Stimulated activated naive CD8-positive, alpha-beta T cell treated with anti-CD3 and anti-CD28 coated beads, Interleukin-15, amount 100 ng/mL, for 72 hours (primary cell): ENCODE measurements at regions not wholly inside any gene's neighbourhood (a gene's known extent, or its start where the extent isn't known, plus 50 kb on each side); places are given as distances from the start of the nearest gene placed in this dataset.

Experiments
- ATAC-seq: fragments of 150-1000 bp; cut with Tn5 transposase; 2 replicates; pipeline ENCODE4 v1.10.0; 2021; ENCODE audit warnings: mild to moderate bottlenecking, moderate library complexity
- DNase-seq, 2 donors: peaks; one replicate each; pipeline ENCODE4 v3.0.0; 2021 to 2022
- H3K27ac Mint-ChIP-seq, 2 donors: one replicate each; pipeline ENCODE4 v1.8.0; 2022; ENCODE audit warnings: mild to moderate bottlenecking in 2 of 2, mixed read lengths in 2 of 2, moderate library complexity in 2 of 2
- H3K27me3 Mint-ChIP-seq: one replicate; pipeline ENCODE4 v1.8.0; 2022; ENCODE audit warnings: mixed read lengths
- H3K4me1 Mint-ChIP-seq: one replicate; pipeline ENCODE4 v1.8.0; 2022; ENCODE audit warnings: mild to moderate bottlenecking, mixed read lengths
- H3K4me3 Mint-ChIP-seq, 2 donors: one replicate each; pipeline ENCODE4 v1.8.0; 2022; ENCODE audit warnings: mild to moderate bottlenecking in 2 of 2, mixed read lengths in 2 of 2, moderate library complexity in 1 of 2
- H3K9me3 Mint-ChIP-seq, 2 donors: one replicate each; pipeline ENCODE4 v1.8.0; 2022; ENCODE audit warnings: mixed read lengths in 2 of 2

- no peak overlapping the region for H3K27ac Mint-ChIP-seq
- H3K9me3 Mint-ChIP-seq: no peaks in the 10 kb centered on the region
- H3K27me3 Mint-ChIP-seq: no peaks in the 10 kb centered on the region
- H3K4me3 Mint-ChIP-seq: no peak overlapping the region
- ATAC-seq: no peak
- peaks cover 43% of the 10 kb centered on the region for H3K4me1 Mint-ChIP-seq
- no peak for DNase-seq
These were observed 111.0 kb downstream of the GYPC start for GRCh38 chr2:126766969-126767296.

DNA sequence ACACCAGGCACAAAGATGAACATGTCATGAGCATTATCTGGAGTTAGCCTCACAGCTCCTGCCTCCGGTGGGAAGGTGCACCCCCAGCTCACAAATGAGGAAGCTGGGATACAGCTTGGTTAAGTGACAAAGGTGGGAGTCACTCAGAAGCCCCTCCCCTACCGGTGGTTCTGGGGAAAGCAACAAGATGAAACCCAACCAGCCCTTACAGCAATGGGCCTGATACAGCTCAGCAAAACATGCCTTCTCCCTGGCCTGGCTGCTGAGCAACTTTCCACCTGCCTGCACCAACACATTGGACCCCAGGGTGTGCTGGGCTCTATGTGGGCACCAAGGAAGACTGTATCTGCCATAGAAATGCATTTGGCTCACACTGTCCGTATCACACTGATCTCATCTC, 113.2 kb downstream of the GYPC start:
- Mint-ChIP-seq H3K4me1 (peaks cover 31% of the 10 kb centered on the region), H3K9me3 (no peaks in the 10 kb centered on the region), H3K27me3 (no peaks in the 10 kb centered on the region), H3K4me3 (no peak overlapping the region), H3K27ac (no peak overlapping the region)
- DNase-seq (no peak), ATAC-seq (no peak)

DNA sequence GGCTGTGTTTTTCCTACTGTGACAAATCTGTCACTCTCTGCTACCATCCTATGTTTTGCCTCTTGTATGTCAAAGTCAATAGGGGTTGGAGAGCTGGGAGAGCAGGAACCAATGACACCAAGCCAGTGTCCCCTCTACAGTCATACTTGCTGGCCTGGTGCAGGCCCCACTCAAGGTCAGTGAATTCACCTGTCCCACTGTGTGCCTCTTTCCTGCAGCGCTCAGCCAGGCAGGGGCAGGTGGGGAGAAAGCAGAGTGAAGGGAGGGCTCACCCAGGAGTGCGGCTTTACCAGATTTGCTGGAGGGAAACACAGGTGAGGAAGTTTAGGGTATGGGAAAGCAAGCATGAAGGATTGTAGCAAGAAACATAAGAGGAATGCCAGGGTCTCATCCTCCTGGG, 114.5 kb downstream of the GYPC start:
- no peak overlapping the region for H3K4me3 Mint-ChIP-seq
- H3K27me3 Mint-ChIP-seq: no peaks in the 10 kb centered on the region
- H3K9me3 Mint-ChIP-seq: no peaks in the 10 kb centered on the region
- no peak for ATAC-seq
- no peak for DNase-seq
- H3K4me1 Mint-ChIP-seq: peaks cover 28% of the 10 kb centered on the region
- no peak overlapping the region for H3K27ac Mint-ChIP-seq

DNA sequence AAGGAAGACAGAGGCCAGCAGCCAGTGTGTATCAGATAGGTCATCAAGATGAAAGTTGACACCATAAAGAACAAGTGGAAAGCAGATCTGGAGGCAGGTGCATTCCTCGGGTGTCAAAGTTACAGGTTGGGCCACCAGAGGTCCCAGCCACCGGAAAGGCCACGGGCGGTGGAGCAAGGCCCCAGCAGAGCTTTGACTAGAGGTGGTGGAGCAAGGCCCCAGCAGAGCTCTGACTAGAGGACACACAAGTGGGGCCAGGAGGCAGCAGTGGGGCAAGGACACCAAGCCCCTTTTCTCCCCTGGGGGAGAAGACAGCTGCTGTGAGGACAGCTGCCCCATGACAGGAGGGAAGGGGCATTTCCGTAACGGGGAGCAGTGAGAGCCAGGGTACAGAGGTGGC, 115.1 kb downstream of the GYPC start:
- Mint-ChIP-seq H3K9me3 (no peaks in the 10 kb centered on the region), H3K27ac (peak overlapping the region in 1 of 2 donors; percentile 5), H3K4me3 (no peak overlapping the region), H3K27me3 (no peaks in the 10 kb centered on the region), H3K4me1 (peaks cover 28% of the 10 kb centered on the region)
- DNase-seq: no peak
- no peak for ATAC-seq

- Mint-ChIP-seq H3K9me3 (no peaks in the 10 kb centered on the region), H3K27me3 (no peaks in the 10 kb centered on the region), H3K4me1 (peaks cover 25% of the 10 kb centered on the region), H3K27ac (no peak overlapping the region), H3K4me3 (no peak overlapping the region)
- DNase-seq (no peak), ATAC-seq (no peak)
These were observed 115.7 kb downstream of the GYPC start for GRCh38 chr2:126771501-126772195.

DNA sequence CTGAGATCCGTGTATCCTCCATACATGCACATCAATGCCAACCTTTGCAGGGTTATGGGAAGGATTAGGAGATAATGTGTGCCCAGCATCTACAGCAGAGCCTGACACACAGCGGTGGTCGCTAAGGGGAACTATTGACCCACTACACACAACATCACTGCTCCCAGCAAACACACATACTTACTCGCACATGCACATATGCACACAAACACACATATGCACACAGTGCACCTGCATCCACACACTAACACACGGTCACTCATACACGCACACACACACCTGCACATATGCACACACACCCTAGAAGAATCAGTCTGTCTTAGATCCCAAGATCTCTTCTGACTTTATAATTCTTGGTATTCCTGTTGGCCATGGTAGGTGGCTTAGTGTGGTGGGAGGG, 118.3 kb downstream of the GYPC start:
- H3K27me3 Mint-ChIP-seq: no peaks in the 10 kb centered on the region
- H3K9me3 Mint-ChIP-seq: no peaks in the 10 kb centered on the region
- H3K4me1 Mint-ChIP-seq: peaks cover 25% of the 10 kb centered on the region
- H3K4me3 Mint-ChIP-seq: no peak overlapping the region
- no peak for ATAC-seq
- DNase-seq: no peak
- H3K27ac Mint-ChIP-seq: no peak overlapping the region

GRCh38 chr2:126774761-126775160, 118.8 kb downstream of the GYPC start:
- no peak overlapping the region for H3K4me3 Mint-ChIP-seq
- H3K9me3 Mint-ChIP-seq: no peaks in the 10 kb centered on the region
- H3K27ac Mint-ChIP-seq: no peak overlapping the region
- H3K4me1 Mint-ChIP-seq: peaks cover 20% of the 10 kb centered on the region
- ATAC-seq (no peak), DNase-seq (no peak)
- no peaks in the 10 kb centered on the region for H3K27me3 Mint-ChIP-seq

DNA sequence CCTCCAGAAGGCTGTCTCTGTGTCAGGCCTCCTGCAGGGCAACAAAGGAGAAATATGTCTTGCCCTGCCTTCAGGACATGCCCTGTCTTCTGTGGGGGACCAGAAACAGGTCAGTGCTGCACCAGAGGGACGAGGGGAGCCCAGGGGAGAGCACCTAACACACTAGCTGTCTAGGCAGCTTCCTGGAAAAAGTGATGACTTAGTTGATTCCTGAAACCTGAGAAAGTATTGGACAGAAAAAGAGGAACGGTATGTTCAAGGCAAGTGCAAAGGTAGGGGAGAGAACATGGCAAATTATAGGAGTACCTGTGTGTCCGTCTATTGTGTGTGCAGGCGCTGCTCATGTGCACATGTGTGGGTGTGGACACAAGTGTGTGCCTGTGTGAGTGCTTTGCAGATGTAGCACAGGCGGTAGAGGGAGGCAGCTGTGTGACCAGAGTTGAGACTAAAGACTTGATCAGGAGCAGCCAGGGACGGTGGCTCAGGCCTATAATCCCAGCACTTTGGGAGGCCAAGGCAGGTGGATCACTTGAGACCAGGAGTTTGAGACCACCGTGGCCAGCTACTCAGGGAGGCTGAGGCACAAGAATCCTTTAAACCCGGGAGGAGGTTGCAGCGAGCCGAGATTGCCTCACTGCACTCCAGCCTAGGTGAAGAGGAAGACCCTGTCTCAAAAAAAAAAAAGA, 119.5 kb downstream of the GYPC start:
- DNase-seq (no peak), ATAC-seq (no peak)
- Mint-ChIP-seq H3K27ac (no peak overlapping the region), H3K27me3 (no peaks in the 10 kb centered on the region), H3K4me1 (peaks cover 20% of the 10 kb centered on the region), H3K4me3 (peak overlapping the region; percentile 52 to 80), H3K9me3 (no peaks in the 10 kb centered on the region)

DNA sequence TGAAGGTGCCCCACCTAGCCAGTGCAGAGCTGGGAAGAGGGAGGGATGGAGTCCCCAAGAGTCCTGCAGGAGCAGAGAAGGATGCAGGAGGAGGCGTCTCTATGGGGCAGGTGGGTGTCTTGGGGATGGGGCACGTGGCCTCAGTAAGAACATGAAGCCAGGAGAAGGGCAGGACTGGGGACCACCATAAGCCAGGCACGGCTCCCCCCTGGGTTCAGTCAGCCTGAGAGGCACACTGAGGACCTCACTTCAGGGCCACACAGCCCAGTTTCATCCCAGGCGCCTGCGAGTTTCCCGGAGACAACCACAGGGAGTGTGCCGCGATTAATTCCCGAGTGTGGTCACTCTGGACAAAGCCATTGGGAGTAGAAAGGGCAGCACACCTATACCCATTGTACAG, 120.3 kb downstream of the GYPC start:
- Mint-ChIP-seq H3K9me3 (no peaks in the 10 kb centered on the region), H3K4me3 (peak overlapping the region; percentile 52 to 80), H3K27me3 (no peaks in the 10 kb centered on the region), H3K27ac (no peak overlapping the region), H3K4me1 (peaks cover 20% of the 10 kb centered on the region)
- DNase-seq: no peak
- no peak for ATAC-seq

GRCh38 chr2:126776692-126777619, 121.0 kb downstream of the GYPC start:
- DNase-seq (peak; percentile 81 to 82), ATAC-seq (peak; percentile 83)
- Mint-ChIP-seq H3K27me3 (no peaks in the 10 kb centered on the region), H3K4me3 (peak overlapping the region; percentile 86 to 88), H3K9me3 (no peaks in the 10 kb centered on the region), H3K4me1 (peaks cover 20% of the 10 kb centered on the region), H3K27ac (peak overlapping the region; percentile 72 to 77)

DNA sequence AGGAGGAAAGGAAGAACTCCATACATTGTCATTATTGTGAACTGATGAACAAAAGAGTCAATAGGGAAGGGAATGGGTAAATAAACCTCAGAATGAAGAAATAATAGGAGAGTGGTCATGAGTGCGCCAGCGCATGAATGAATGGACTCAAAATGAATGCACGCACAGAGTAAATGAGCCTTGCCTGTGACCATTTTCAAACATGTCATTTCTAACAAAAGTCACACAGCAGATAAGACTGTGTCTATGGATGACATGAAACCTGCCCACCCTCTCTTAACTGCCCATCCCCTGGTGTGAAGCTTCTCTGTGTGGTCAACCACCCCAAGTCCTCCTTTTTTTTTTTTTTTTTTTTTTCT, 121.1 kb upstream of the TEX51 start:
- no peaks in the 10 kb centered on the region for H3K27me3 Mint-ChIP-seq
- H3K27ac Mint-ChIP-seq: peak overlapping the region; percentile 72 to 77
- peak overlapping the region; percentile 86 to 88 for H3K4me3 Mint-ChIP-seq
- ATAC-seq (peak; percentile 26), DNase-seq (no peak)
- H3K9me3 Mint-ChIP-seq: no peaks in the 10 kb centered on the region
- H3K4me1 Mint-ChIP-seq: peaks cover 20% of the 10 kb centered on the region

DNA sequence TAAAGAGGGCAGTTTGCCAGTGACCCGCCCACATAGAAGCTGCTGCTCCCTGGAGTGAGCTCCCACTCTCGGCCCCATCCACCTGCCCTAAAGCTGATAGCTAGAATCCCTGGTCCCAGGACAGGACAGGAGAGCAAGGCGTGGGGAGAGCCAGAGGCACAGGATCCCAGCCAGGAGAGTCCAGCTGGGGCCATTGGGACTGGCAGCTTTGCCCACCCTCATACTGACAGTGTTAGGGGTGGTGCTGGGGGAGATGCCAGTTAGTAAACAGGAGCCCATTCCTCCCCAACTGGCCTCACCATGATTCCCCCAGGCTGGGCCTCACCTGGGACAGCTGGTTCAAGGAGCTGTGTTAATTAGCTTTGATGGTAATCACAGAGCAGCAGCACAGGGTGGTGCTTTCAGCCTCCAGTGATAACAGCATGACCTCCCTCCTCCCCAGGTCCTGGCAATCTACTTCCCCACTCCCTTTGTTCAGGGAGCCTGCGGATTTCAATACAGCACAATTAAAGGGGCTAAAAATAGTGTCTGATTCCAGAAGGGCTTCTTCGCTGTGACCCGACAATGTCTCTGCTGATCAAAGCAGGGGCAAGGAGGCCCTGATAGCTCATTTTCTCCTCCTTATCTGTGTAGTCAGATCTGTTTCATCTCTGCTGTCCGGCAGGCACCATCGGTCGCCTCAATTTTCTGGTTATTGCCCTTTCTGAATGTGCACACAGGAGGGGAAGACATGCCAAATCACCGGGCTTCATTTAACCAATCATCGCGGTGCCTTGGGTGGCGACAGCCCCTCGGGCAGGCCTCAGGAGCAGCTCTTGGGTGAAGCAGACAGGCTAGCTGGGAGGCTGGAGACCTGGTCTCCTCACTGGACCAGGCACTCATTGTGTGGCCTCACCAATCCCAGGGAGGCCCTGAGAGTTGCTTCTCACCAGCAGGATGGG, 119.9 kb upstream of the TEX51 start:
- H3K4me1 Mint-ChIP-seq: peaks cover 20% of the 10 kb centered on the region
- H3K27me3 Mint-ChIP-seq: peaks cover 8% of the 10 kb centered on the region
- H3K9me3 Mint-ChIP-seq: no peaks in the 10 kb centered on the region
- ATAC-seq: no peak
- DNase-seq: no peak
- no peak overlapping the region for H3K4me3 Mint-ChIP-seq
- H3K27ac Mint-ChIP-seq: no peak overlapping the region

DNA sequence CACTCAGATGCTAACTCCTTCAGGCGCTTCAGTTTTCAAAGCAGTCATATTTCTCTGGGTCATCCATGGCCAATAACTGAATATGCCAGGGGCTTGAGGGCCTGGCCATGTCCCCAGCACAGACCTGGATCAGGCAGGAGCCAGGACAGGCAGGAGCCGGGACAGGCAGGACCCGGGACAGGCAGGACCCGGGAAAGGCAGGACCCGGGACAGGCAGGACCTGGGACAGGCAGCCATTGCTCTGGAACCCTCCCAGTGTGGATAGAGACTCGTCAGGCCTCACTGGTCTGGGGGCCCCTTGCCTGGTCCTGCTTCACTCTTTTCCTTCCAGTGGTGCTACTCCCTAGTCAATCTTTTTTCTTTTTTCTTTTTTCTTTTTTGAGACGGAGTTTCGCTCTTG, 117.5 kb upstream of the TEX51 start:
- H3K27ac Mint-ChIP-seq: no peak overlapping the region
- H3K27me3 Mint-ChIP-seq: peaks cover 8% of the 10 kb centered on the region
- DNase-seq: no peak
- ATAC-seq: no peak
- H3K4me3 Mint-ChIP-seq: no peak overlapping the region
- H3K4me1 Mint-ChIP-seq: peaks cover 7% of the 10 kb centered on the region
- no peaks in the 10 kb centered on the region for H3K9me3 Mint-ChIP-seq

DNA sequence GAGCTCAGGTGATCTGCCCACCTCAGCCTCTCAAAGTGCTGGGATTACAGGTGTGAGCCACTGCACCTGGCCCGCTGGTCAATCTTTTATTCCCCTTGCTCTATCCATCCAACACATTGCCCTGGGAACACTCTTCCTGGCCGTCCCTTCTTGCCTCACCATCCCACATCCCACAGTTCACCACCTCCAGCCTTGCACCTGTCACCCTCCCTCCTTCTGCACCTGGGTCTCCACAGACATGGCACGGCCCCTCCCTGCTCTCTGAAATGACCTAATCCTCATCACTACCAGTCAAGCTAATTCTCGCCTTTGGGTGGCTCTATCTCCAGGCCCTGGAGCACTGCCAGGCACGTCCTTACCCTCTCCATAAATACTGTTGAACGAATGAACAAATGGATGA, 116.9 kb upstream of the TEX51 start:
- Mint-ChIP-seq H3K27me3 (peaks cover 8% of the 10 kb centered on the region), H3K27ac (no peak overlapping the region), H3K4me1 (peaks cover 5% of the 10 kb centered on the region), H3K4me3 (no peak overlapping the region), H3K9me3 (no peaks in the 10 kb centered on the region)
- no peak for DNase-seq
- no peak for ATAC-seq

- peaks cover 8% of the 10 kb centered on the region for H3K27me3 Mint-ChIP-seq
- no peak for ATAC-seq
- H3K4me1 Mint-ChIP-seq: no peaks in the 10 kb centered on the region
- H3K4me3 Mint-ChIP-seq: no peak overlapping the region
- no peaks in the 10 kb centered on the region for H3K9me3 Mint-ChIP-seq
- H3K27ac Mint-ChIP-seq: no peak overlapping the region
- no peak for DNase-seq
These were observed 116.0 kb upstream of the TEX51 start for GRCh38 chr2:126782648-126783047.
